Amniotic epithelial cell (primary cell): ENCODE measurements at regions not wholly inside any gene's neighbourhood (a gene's known extent, or its start where the extent isn't known, plus 50 kb on each side); places are given as distances from the start of the nearest gene placed in this dataset.

Experiments used
- DNase-seq: peaks from one replicate; pipeline ENCODE4 v3.0.0-alpha.2; 2010; ENCODE audit warnings: low read depth

GRCh38 chr11:131235328-131236298, 134.8 kb upstream of the NTM start:
- DNase-seq = no peak

GRCh38 chr11:131240421-131240820, 130.0 kb upstream of the NTM start:
- no peak for DNase-seq

DNA sequence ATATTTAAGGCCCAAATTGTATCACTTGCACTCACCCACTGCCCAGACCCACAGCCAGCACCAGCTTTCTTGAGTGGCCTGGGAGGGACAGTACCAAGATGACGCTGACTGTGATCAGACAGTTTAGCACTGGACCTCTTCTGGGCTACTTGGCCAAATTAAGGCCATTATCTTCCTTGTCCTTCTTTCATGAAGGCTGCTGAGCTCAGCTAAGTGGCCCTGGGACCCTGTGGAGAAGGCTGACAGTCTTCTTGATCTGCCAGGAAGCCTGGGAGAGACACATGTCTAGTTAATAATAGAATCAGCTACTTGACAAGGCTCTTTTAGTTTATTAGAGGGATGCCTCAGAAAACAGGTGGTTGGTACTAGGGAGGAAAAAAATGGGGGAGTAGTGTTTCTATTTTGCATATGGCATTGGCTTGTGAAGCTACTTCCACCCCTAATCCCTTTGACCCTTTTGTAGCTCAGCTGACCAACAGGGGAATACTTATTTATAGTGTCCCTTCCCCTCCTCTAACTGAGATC, 127.9 kb upstream of the NTM start:
- DNase-seq = no peak

DNA sequence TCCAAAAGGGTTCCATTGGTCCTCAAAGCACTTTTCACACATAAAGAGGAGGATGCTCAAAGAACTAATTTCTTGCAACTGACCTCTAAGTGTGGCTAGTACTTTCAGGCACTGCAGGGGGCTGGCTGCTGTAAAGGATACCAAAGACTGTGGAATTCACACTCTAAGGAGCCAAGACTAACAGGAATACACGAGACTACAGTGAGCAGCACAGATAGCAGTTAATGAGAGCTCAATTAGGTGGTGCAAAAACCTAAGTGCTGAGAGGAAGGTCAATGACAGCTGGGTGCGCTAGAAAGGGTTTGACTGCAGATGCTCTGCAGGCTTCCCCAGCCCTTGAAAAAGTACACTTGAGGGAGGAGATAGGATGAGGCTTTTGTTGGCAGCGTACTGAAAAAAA, 124.3 kb upstream of the NTM start:
- DNase-seq = no peak

GRCh38 chr11:131246663-131247062, 123.8 kb upstream of the NTM start:
- no peak for DNase-seq

- no peak for DNase-seq
Measured at GRCh38 chr11:131248588-131248987, 121.8 kb upstream of the NTM start.

GRCh38 chr11:131253142-131253655, 117.2 kb upstream of the NTM start:
- no peak for DNase-seq

- DNase-seq = no peak
Measured at GRCh38 chr11:131253656-131254151, 116.7 kb upstream of the NTM start.

DNA sequence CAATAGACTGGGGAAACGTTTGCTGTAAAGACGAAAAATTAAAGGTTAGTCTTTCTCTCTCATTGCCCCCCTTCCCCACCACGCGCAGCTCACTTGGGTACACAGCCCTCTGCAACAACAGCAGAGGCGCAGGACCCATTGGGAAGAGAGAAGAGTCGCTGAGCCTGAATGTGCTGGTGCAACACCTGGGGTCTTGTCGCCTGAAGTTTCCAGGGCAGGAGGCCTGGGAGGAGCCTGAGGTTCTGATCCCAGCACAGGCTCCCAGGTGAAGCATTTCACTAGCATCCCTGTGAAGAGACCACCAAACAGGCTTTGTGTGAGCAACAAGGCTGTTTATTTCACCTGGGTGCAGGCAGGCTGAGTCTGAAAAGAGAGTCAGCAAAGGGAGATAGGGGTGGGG, 116.2 kb upstream of the NTM start:
- no peak for DNase-seq

DNA sequence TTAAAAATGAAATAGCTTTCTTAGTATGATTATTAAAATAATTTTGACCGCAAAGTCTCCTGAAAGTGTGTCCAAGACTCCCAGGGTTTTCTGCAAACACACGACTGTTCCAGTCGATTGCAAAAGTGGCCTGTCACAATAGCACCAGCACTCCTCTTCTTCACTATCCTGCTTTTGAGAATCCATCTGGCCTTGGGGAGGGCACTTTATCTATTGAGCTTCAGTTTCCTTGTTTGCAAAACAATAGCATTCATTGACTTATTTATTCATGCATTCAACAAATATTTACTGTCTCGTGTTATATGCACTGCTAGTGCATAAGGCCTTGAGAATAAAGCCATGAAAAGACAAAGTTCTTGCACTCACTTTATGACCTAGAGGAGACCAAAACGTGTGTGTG, 96.2 kb upstream of the NTM start:
- DNase-seq = no peak

DNA sequence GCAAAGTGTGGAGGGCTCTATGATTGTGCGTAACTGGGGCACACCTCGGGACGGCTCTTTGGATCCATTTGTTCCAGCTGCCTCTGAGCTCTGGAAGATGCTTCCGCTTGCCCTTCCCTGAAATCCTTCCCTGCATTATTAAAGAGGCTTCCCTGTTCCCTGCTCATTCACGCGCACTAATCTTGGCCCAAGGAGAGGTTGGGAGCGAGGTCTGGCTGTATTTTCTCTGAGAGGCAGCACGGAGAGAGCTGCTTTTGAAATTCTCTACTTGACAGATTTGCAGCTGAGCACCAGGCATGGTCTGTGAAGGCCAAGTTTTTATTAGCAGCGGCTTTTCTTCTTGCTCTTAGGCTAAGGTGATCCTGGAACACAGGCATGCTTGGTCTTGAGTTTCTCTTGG, 94.8 kb upstream of the NTM start:
- DNase-seq = no peak

DNA sequence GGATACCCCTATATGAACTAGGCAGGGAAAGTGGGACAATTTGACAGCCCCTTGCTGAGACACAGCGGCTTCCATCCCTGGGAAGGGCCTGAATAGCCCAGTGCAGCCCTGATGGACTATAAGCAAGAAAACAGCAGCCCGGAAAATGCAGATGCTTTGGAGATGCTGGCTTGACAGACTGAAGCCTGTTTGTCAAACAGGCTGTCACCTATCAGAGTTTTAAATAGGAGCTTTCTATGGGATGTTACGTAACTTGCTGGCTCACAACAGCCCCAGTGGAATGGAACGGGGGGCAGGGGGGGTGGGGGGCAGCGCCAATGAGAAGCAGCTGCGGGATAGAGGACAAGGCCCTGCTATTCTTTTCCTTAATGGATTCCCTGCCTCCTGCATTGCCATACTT, 91.9 kb upstream of the NTM start:
- no peak for DNase-seq

- no peak for DNase-seq
Measured at GRCh38 chr11:131279654-131280384, 90.6 kb upstream of the NTM start.

- DNase-seq = no peak
Measured at GRCh38 chr11:131281316-131281715, 89.1 kb upstream of the NTM start.

DNA sequence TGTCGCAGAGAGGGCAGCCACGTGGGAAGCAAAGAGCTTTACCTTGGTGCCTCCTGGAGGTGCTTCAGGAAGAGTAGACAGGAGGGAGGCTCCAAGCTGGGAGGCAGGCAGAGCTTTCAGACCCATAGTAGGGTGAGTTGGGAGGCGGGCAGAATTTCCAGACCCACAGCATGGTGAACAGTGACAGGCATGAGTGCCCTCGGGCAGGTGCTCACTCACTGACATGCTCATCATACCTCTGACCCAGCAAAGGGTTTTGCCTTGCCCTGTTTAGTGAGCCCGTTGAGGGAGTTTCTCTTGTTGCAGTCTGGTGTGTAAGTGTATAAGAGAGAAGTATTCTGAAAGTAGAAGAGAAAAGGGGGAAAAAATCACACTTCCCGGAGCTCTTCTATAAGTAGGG, 86.4 kb upstream of the NTM start:
- DNase-seq = no peak

- DNase-seq = no peak
Measured at GRCh38 chr11:131288521-131289091, 81.8 kb upstream of the NTM start.

GRCh38 chr11:131290185-131290584, 80.2 kb upstream of the NTM start:
- no peak for DNase-seq

DNA sequence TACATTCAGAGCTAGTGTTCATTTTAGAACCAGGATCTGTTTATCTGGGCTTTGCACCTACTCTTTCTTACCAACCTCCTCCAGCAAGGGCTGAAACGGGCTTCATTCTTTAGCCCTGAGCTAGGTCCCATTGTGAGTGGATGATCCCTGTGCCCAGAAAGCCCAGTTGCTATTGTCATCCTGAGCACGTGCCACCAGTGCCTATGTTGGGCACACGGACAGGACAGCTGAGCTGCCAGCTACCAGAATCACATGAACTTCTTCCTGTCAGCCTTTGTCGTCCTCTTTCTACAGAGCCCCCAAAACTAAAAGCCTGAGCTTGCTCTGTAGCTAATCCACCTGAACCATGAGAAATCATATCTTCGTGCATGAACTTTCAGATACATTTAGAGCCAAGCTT, 74.4 kb upstream of the NTM start:
- no peak for DNase-seq

DNA sequence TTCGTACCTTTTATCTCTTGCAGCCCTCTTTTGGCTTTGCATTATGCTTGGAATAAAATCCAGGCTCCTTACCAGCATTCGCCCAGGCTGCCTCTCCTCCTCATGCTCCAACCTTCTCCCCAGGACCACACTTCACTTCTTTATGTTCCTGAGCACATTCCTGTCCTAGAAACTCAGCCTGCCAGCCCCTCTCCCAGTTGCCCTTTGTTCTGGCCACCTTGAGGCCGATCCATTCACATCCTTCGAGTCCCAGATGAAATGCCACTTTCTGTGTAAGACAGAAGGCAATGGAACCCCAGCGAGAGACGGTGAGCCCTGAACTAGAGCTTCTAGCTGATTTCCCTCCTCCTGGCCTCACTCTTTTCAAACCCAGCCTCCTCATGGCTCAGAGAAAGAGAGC, 73.0 kb upstream of the NTM start:
- no peak for DNase-seq

DNA sequence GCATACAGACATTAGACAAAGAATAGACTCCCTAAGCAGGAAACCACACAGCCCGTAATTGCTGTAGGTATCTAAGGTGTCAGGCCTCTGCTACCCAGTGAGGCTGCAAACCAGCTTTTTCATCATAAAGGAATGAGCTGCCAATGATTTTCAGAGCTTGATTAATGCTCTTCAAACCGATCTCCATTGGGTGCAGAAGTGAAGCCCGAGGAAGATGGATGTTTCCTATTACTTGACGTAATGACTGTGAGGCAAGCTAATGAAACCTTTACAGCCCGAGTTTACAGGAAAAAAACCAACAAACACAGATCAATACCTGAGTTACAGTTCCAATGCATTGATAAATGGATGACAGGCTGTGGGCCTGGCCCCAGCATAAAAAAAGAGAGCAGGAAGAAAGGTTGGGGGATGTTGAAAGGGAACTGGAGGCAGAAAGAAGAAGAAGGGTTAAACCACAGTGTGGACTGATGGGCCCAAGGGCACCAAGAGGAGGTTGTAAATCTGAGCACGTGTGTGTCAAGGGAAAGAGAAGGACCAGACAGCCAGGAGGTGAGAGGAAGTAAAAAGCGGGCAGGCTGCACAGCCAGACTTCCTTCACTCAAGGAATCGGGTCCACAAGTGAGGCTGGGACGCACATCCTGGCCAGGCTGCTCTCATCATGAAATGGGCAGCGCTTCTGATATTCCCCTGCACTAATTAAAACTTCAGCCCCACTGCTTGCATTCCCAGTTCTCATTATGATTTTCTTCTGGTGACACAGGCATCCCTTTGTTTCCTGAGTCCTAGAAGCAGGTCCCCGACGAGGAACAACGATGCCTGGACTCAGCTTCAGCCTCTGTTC, 70.6 kb upstream of the NTM start:
- no peak for DNase-seq

DNA sequence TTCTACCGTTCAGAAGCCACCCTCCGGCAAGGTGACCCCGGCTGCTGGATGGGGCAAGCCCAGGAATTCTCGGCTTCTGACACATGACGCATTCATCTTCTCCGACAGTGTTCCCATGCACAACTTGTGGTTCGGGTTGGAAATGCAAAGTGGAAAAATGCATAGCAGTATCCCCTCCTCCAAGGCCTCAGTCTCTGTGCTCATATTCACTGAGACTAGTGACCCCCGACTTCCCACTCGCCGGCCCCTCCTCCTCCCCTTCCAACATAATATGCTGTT, 70.0 kb upstream of the NTM start:
- DNase-seq = no peak

GRCh38 chr11:131301306-131301705, 69.1 kb upstream of the NTM start:
- DNase-seq = no peak
